ENCODE measurements at regions not wholly inside any gene's neighbourhood (a gene's known extent, or its start where the extent isn't known, plus 50 kb on each side); places are given as distances from the start of the nearest gene placed in this dataset.

DNA sequence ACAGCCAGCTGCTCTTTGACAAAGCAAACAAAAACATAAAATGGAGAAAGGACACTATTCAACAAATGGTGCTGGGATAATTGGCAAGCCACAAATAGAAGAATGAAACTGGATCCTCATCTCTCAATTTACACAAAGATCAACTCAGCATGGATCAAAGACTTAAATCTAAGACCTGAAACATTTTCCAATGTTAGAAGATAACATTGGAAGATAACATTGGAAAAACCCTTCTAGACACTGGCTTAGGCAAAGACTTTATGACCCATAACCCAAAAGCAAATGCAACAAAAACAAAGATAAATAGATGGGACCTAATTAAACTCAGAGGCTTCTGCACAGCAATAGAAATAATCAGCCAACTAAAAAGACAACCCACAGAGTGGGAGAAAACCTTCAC, 425.7 kb upstream of the SEMA3D start:
- TF ChIP-seq RAD21 (IDR thresholded peaks at IDR 0.05; ENCODE audit: low read depth) (no peak), EGR1 (IDR thresholded peaks at IDR 0.05) (no peak), FOXM1 (IDR thresholded peaks at IDR 0.05; ENCODE audit: borderline replicate concordance, low read depth) (no peak), ZBTB7A (IDR thresholded peaks at IDR 0.05; ENCODE audit: low read depth) (no peak), YY1 (IDR thresholded peaks at IDR 0.05; ENCODE audit: low read depth) (no peak), USF1 (IDR thresholded peaks at IDR 0.05) (no peak)

DNA sequence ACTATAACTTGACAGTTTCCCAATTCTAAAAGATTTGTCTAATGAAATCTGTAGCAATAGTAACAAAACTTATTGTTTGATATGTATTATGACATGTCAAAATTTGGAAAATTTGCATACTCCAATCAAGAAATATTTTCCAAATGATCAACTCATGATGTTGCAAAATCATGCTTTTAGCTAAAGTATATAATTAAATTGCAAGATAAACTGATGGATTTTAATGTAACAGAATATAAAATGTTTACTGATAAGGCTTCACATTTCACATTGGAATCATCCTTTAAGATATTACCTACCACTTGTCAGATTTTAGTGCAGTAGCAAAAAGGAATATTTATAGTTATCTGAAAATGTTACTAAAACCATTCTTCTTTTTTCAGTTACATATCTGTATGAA, 421.9 kb upstream of the SEMA3D start:
- no peak for TF ChIP-seq RAD21 (IDR thresholded peaks at IDR 0.05; ENCODE audit: low read depth)

DNA sequence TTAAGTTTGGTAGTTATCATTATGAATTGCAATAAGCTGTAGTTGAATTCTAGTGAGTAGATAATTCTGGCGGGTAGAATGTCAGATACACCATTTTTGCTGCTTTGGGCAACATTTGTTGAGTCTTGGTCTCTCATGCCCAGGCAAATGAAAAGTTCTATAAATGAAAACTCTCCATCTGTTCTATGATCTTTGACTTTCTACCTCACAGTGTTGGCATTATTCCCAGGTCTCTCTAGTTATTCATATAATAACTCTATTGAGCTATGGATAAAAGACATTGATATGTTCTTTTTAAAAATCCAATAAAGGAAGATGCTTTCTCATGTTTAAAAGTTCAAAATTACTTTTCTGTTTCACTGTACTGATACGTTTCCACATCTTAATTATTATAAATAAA, 415.3 kb upstream of the SEMA3D start:
- no peak for TF ChIP-seq TCF12 (IDR thresholded peaks at IDR 0.05; ENCODE audit: low read depth)
- TF ChIP-seq YY1 (IDR thresholded peaks at IDR 0.05; ENCODE audit: low read depth) = no peak
- no peak for TF ChIP-seq RAD21 (IDR thresholded peaks at IDR 0.05; ENCODE audit: low read depth)
- no peak for TF ChIP-seq MAX (IDR thresholded peaks at IDR 0.05)
- no peak for TF ChIP-seq CEBPB (IDR thresholded peaks at IDR 0.05)
- TF ChIP-seq CREB1 (IDR thresholded peaks at IDR 0.05; ENCODE audit: low read depth) = no peak
- TF ChIP-seq EGR1 (IDR thresholded peaks at IDR 0.05) = no peak
- no peak for TF ChIP-seq ZBTB7A (IDR thresholded peaks at IDR 0.05; ENCODE audit: low read depth)
- TF ChIP-seq EP300 (IDR thresholded peaks at IDR 0.05; ENCODE audit: borderline replicate concordance) = no peak
- TF ChIP-seq REST (IDR thresholded peaks at IDR 0.05; ENCODE audit: low read depth) = no peak
- no peak for TF ChIP-seq TAF1 (IDR thresholded peaks at IDR 0.05; ENCODE audit: low read depth)

DNA sequence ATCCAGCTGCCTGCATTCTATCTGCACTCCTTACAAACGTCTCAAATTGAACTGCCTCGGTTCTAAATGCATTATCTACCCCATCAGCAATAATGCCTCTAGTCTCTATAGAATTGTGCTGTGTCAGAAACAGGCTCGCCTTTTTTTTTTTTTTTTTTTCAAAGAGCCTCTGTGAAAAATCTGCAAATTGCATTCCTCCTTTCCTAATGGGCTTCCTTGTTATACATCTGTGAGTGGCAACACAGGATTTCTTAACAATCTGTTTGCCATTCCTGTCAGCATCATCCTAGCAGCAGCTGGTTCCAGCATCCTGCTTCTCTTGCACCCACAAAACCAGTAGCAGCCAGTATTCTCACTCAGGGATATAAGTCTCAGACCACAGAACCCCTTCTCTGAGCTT, 413.5 kb upstream of the SEMA3D start:
- no peak for TF ChIP-seq EP300 (IDR thresholded peaks at IDR 0.05; ENCODE audit: borderline replicate concordance)
- TF ChIP-seq REST (IDR thresholded peaks at IDR 0.05; ENCODE audit: low read depth) = no peak
- TF ChIP-seq CEBPB (IDR thresholded peaks at IDR 0.05) = no peak
- TF ChIP-seq RAD21 (IDR thresholded peaks at IDR 0.05; ENCODE audit: low read depth) = no peak
- TF ChIP-seq YY1 (IDR thresholded peaks at IDR 0.05; ENCODE audit: low read depth) = no peak
- TF ChIP-seq MAX (IDR thresholded peaks at IDR 0.05) = no peak
- no peak for TF ChIP-seq USF1 (IDR thresholded peaks at IDR 0.05)
- TF ChIP-seq TCF12 (IDR thresholded peaks at IDR 0.05; ENCODE audit: low read depth) = no peak
- TF ChIP-seq EGR1 (IDR thresholded peaks at IDR 0.05) = no peak
- no peak for TF ChIP-seq NFIC (IDR thresholded peaks at IDR 0.05)
- TF ChIP-seq TEAD4 (IDR thresholded peaks at IDR 0.05) = no peak
- TF ChIP-seq TAF1 (IDR thresholded peaks at IDR 0.05; ENCODE audit: low read depth) = no peak

DNA sequence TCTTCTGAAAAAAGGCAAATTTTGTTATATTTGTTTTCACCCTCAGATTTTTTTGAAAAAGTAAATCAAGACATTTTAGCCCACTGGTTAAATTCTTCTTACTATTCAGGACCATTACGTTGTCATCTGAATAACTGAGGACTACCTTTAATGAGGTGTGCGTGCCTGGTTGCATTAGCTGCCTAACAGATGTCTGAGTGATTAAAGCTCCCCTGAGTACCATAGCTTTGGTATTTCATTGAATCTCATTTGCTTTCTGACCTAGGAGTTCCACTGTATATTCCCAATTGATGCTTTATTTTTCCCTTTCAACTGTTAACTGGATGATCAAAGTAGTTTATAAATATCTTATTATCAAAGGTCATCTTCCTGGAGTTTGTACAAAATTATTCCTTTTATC, 410.0 kb upstream of the SEMA3D start:
- no peak for TF ChIP-seq EGR1 (IDR thresholded peaks at IDR 0.05)
- TF ChIP-seq RAD21 (IDR thresholded peaks at IDR 0.05; ENCODE audit: low read depth) = no peak
- no peak for TF ChIP-seq CEBPB (IDR thresholded peaks at IDR 0.05)
- TF ChIP-seq USF1 (IDR thresholded peaks at IDR 0.05) = no peak
- no peak for TF ChIP-seq MAX (IDR thresholded peaks at IDR 0.05)
- TF ChIP-seq CREB1 (IDR thresholded peaks at IDR 0.05; ENCODE audit: low read depth) = no peak
- no peak for TF ChIP-seq ZBTB7A (IDR thresholded peaks at IDR 0.05; ENCODE audit: low read depth)
- TF ChIP-seq NFIC (IDR thresholded peaks at IDR 0.05) = no peak
- no peak for TF ChIP-seq FOXM1 (IDR thresholded peaks at IDR 0.05; ENCODE audit: borderline replicate concordance, low read depth)

DNA sequence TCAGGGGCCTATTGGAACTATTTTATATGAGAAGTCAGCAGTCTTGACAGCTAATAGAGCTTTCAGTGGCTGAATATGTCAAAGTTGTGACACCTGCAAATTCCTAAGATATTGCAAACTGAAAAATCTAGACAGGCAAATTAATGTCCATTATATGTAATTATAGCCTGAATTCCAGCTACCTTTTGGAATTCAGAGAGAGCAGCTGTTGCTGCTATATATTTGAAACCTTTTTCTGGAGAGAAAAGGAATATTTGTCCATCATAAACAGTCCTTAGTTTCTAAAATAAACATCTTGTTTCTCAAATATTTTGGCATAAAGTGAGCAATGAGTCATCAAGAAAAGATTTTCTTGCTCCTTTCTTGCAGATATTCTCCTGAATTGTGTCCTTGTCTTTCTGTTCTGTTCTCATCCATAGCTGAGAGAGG, 408.9 kb upstream of the SEMA3D start:
- TF ChIP-seq CREB1 (IDR thresholded peaks at IDR 0.05; ENCODE audit: low read depth) (no peak), REST (IDR thresholded peaks at IDR 0.05; ENCODE audit: low read depth) (no peak), FOXM1 (IDR thresholded peaks at IDR 0.05; ENCODE audit: borderline replicate concordance, low read depth) (no peak), NFIC (IDR thresholded peaks at IDR 0.05) (no peak)

All from Ishikawa (cell line).